Uterus (tissue), 3 donors: ENCODE measurements at regions not wholly inside any gene's neighbourhood (a gene's known extent, or its start where the extent isn't known, plus 50 kb on each side); places are given as distances from the start of the nearest gene placed in this dataset.

Experiments
- DNase-seq, 2 donors: peaks; one replicate each; pipeline ENCODE4 v3.0.0-alpha.2; 2019 to 2020
- H3K27ac ChIP-seq, 2 donors: fragments of 200-600 bp; sonication (generic); 1 replicate in 1 of 2; 2 replicates in 1 of 2; pipeline ENCODE4 v1.5.1; 2016 to 2018
- H3K27me3 ChIP-seq, 2 donors: fragments of 200-600 bp; sonication (generic); one replicate each; pipeline ENCODE4 v1.5.1; 2018 to 2019; ENCODE audit warnings: control low read depth in 1 of 2
- H3K36me3 ChIP-seq, 2 donors: fragments of 200-600 bp; sonication (generic); one replicate each; pipeline ENCODE4 v1.5.1; 2019; ENCODE audit warnings: control low read depth in 1 of 2
- H3K4me1 ChIP-seq, 2 donors: fragments of 200-600 bp; sonication (generic); one replicate each; pipeline ENCODE4 v1.5.1; 2018 to 2019; ENCODE audit warnings: control low read depth in 1 of 2
- H3K4me3 ChIP-seq, 2 donors: fragments of 200-600 bp; sonication (generic); 1 replicate in 1 of 2; 2 replicates in 1 of 2; pipeline ENCODE4 v1.5.1; 2018 to 2019; ENCODE audit warnings: mild to moderate bottlenecking in 1 of 2
- H3K9me3 ChIP-seq, 2 donors: fragments of 200-600 bp; sonication (generic); one replicate each; pipeline ENCODE4 v1.5.1; 2019; ENCODE audit warnings: control low read depth in 1 of 2
- CTCF ChIP-seq, 4 experiments: fragments of 200-600 bp in 2 of 4; fragments of 450-650 bp in 2 of 4; sonication (generic) in 2 of 4; IDR thresholded peaks; one replicate each; pipeline ENCODE4 v1.5.1; 2016 to 2019; ENCODE audit warnings: antibody characterized with exemption in 4 of 4, mild to moderate bottlenecking in 2 of 4, moderate library complexity in 1 of 4
- POLR2A ChIP-seq, 2 donors: fragments of 450-650 bp; IDR thresholded peaks; one replicate each; pipeline ENCODE4 v1.6.1; 2016; ENCODE audit warnings: antibody characterized with exemption in 2 of 2, mild to moderate bottlenecking in 1 of 2, moderate library complexity in 1 of 2
- intact Hi-C: fragments of 100-400 bp; cut with DNase I; formaldehyde crosslinking; loops from one replicate; pipeline ENCODE4 v1.15.1; 2023; ENCODE audit warnings: low total_unique reads
- donor health status: DM: yes; HTN: yes; CAD: no.

GRCh38 chr1:8118031-8118451 lies 91.9 kb upstream of the ERRFI1 start:
- no peaks in the 10 kb centered on the region for H3K36me3 ChIP-seq
- H3K9me3 ChIP-seq, result no peaks in the 10 kb centered on the region
- H3K4me3 ChIP-seq, result no peak overlapping the region
- TF ChIP-seq POLR2A (IDR thresholded peaks at IDR 0.05) (no peak), CTCF (IDR thresholded peaks at IDR 0.05) (peak in 1 of 4 experiments; percentile 2)
- H3K27ac ChIP-seq, result peak overlapping the region; percentile 94 to 95
- H3K27me3 ChIP-seq, result no peaks in the 10 kb centered on the region
- peaks cover 22 to 44% of the 10 kb centered on the region in 2 donors for H3K4me1 ChIP-seq
- intact Hi-C loops, result no loop called here
- DNase-seq, result no peak

GRCh38 chr1:8116894-8117264 lies 90.8 kb upstream of the ERRFI1 start:
- Histone ChIP-seq H3K36me3 (no peaks in the 10 kb centered on the region), H3K4me1 (peaks cover 16 to 38% of the 10 kb centered on the region in 2 donors), H3K27me3 (no peaks in the 10 kb centered on the region), H3K27ac (peak overlapping the region; percentile 94 to 95), H3K9me3 (no peaks in the 10 kb centered on the region), H3K4me3 (no peak overlapping the region)
- intact Hi-C loops, result no loop called here
- DNase-seq, result peak; percentile 74 to 82
- TF ChIP-seq CTCF (IDR thresholded peaks at IDR 0.05) (no peak), POLR2A (IDR thresholded peaks at IDR 0.05) (no peak)

GRCh38 chr1:8115769-8116167 lies 89.7 kb upstream of the ERRFI1 start:
- Histone ChIP-seq H3K27ac (peak overlapping the region; percentile 94 to 95), H3K4me1 (peaks cover 8 to 30% of the 10 kb centered on the region in 2 donors)
- intact Hi-C loops, result no loop called here

GRCh38 chr1:8115031-8115768 lies 89.1 kb upstream of the ERRFI1 start:
- TF ChIP-seq CTCF (IDR thresholded peaks at IDR 0.05) (no peak), POLR2A (IDR thresholded peaks at IDR 0.05) (no peak)
- H3K27ac ChIP-seq, result peak overlapping the region; percentile 94 to 95
- H3K4me1 ChIP-seq, result peaks cover 2 to 25% of the 10 kb centered on the region in 2 donors
- no peaks in the 10 kb centered on the region for H3K9me3 ChIP-seq
- intact Hi-C loops, result no loop called here
- no peaks in the 10 kb centered on the region for H3K36me3 ChIP-seq
- no peaks in the 10 kb centered on the region for H3K27me3 ChIP-seq
- H3K4me3 ChIP-seq, result no peak overlapping the region
- no peak for DNase-seq

More at GRCh38 chr1:8115769-8116167, 89.7 kb upstream of the ERRFI1 start:
- Histone ChIP-seq H3K4me3 (no peak overlapping the region), H3K9me3 (no peaks in the 10 kb centered on the region), H3K27me3 (no peaks in the 10 kb centered on the region), H3K36me3 (no peaks in the 10 kb centered on the region)
- DNase-seq, result no peak
- TF ChIP-seq POLR2A (IDR thresholded peaks at IDR 0.05), result no peak
- TF ChIP-seq CTCF (IDR thresholded peaks at IDR 0.05), result no peak
